GM19395 (cell line): ENCODE measurements at regions not wholly inside any gene's neighbourhood (a gene's known extent, or its start where the extent isn't known, plus 50 kb on each side); places are given as distances from the start of the nearest gene placed in this dataset.
"Not testable (repeated sequence)": the region's sequence is repeated elsewhere in the genome, so short reads cannot be mapped to it uniquely, and the experiment has no call there.

ENCODE experiments used
- ATAC-seq: cut with Tn5 transposase; IDR thresholded peaks from one replicate; pipeline ENCODE4 v1.9.1; 2021; ENCODE audit warnings: mild to moderate bottlenecking, moderate library complexity; ENCODE audit not compliant: unreplicated experiment

DNA sequence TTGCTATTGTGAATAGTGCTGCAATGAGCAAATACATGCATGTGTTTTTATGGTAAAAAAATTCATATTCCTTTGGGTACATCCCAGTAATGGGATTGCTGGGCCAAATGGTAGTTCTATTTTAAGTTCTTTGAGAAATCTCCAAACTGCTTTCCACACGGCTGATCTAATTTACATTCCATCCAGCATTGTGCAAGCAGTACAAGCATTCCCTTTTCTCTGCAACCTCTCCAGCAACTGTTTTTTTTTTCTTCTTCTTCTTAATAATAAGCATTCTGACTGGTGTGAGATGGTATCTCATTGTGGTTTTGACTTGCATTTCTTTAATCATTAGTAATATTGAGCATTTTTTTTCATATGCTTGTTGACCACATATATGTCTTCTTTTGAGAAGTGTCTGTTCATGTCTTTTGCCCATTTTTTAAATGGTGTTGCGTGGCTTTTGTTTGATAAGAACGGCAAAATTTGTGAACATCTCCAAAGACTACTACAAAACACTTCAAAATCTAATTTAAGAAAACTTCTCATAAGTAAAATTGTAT is 136.1 kb upstream of the MYO3A start:
- no peak for ATAC-seq

DNA sequence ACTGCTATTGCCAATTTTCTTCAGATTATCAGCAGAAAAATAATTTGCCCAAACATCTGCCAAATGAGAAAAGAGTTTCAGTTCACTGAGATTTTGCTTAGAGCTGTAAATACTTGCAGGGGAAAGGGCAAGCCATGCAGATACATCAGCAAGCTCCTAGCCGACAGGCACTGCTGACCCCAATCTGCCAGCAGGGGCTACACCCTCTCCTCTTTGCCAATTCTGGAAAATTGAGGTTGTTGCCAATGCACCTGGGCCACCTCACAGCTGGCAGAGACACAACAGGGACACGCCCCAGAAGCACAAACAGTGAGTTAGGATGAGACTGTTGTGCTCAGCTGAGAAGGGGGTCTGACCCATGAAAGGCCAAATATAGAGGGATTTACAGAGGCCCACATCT is 129.5 kb upstream of the MYO3A start:
- ATAC-seq, result no peak

DNA sequence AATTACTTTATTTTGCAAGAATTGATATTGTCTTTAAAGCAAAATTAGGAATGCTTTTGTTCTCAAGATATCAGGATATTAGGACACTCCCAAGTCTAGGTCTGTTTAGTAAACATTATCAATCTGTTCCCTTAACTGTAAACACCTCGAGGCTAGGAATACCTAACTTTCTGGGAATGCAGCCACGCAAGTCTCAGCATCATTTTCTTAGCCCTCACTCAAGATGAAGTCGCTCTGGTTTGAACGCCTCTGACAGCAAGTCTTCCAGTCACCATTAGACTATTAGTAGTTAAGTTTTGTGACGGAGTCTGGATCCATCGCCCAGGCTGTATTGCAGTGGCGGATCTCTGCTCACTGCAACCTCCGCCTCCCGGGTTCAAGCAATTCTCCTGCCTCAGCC is 128.0 kb upstream of the MYO3A start:
- no peak for ATAC-seq

GRCh38 chr10:25808372-25808771 is 125.7 kb upstream of the MYO3A start:
- ATAC-seq, result no peak

- ATAC-seq, result no peak
Observed at GRCh38 chr10:25811052-25811685, 122.9 kb upstream of the MYO3A start.

- ATAC-seq, result no peak
Observed at GRCh38 chr10:25813511-25813910, 120.5 kb upstream of the MYO3A start.

- ATAC-seq, result no peak
Observed at GRCh38 chr10:25815236-25815635, 118.8 kb upstream of the MYO3A start.

- no peak for ATAC-seq
Observed at GRCh38 chr10:25815999-25816768, 117.8 kb upstream of the MYO3A start.

DNA sequence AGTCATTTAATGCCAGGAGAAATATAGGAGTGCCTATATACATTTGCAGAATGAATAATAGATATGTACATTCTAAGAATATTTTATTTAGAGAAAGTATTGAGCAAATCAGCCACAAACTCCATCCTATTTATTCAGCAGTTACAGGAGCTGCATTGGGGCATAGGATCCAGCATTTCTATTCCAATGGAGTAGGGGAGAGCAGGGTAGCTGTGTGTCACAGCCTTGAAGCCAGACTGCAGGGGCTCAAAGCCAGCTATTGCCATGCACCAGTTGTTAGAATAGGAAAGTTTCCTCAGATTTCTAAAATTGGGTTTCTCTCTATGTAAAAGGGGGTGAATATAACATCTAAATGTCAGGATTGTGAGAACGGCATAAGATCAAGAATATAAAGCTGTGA is 116.8 kb upstream of the MYO3A start:
- ATAC-seq, result no peak

GRCh38 chr10:25818751-25819150 is 115.3 kb upstream of the MYO3A start:
- ATAC-seq, result no peak

GRCh38 chr10:25820472-25820871 is 113.6 kb upstream of the MYO3A start:
- no peak for ATAC-seq

GRCh38 chr10:25820874-25821273 is 113.2 kb upstream of the MYO3A start:
- ATAC-seq, result no peak

- ATAC-seq, result no peak
Observed at GRCh38 chr10:25824050-25824449, 110.0 kb upstream of the MYO3A start.

DNA sequence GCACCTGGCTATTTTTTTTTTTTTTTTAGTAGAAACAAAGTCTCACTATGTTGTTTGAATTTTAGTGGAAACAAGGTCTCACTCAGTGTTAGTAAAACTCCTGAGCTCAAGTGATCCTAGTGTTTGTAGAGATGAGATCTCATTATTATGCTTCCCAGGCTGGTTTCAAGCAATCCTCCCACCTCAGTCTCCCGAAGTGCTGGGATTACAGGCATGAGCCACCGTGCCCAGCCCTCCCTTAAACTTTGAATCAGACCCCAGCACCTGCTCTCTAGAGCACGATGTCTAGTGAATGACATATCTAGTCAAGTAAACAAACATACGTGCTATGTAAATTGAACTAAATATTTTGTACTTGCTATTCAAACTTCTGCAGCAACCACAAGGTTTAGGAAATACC is 105.6 kb upstream of the MYO3A start:
- ATAC-seq, result no peak

DNA sequence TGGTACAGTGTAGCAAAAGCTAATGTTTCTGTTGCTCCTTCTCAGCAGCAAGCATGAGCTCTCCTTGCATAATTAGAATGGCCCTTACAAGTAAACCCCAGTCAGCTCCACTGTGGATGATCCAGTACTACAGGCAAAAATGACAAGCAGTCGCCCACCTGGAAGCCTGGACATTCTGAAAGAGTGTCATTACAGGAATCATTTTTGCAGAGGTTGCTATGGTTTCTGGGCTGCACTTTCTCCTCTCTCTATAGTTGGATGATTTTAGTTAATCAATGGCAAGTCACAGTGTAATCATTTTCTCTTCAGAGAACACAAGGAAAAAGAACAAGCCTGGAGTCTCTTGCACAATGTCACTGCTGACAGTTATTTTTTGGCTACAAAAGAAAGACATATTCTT is 102.9 kb upstream of the MYO3A start:
- no peak for ATAC-seq

DNA sequence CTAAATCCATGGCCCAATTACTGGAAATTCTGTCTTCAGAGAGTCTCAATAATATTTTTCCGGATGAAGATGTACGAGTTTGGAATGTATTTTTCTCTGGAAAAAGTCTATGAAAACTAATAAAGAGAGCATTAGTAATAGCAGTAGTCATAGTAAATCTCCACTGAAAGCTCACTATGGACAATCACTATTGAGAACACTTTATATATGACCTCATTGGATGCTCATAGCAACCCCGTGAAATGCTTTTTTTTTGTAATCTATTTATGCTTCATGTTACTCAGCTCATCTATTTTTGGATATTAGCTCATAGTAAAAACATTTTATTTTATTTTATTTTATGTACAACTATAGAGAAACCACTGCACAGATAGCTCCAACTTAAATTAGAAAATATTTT is 94.3 kb upstream of the MYO3A start:
- no peak for ATAC-seq

DNA sequence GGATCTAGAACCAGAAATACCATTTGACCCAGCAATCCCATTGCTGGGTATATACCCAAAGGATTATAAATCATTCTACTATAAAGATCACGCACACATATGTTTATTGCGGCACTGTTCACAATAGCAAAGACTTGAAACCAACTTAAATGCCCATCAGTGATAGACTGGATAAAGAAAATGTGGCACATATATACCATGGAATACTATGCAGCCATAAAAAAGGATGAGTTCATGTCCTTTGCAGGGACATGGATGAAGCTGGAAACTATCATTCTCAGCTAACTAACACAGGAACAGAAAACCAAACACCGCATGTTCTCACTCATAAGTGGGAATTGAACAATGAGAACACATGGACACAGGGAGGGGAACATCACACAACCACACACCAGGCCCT is 93.2 kb upstream of the MYO3A start:
- not testable (repeated sequence) for ATAC-seq

GRCh38 chr10:25842146-25842545 is 91.9 kb upstream of the MYO3A start:
- ATAC-seq, result no peak

- no peak for ATAC-seq
Observed at GRCh38 chr10:25843551-25844170, 90.4 kb upstream of the MYO3A start.

GRCh38 chr10:25844716-25845115 is 89.3 kb upstream of the MYO3A start:
- ATAC-seq, result not testable (repeated sequence)

DNA sequence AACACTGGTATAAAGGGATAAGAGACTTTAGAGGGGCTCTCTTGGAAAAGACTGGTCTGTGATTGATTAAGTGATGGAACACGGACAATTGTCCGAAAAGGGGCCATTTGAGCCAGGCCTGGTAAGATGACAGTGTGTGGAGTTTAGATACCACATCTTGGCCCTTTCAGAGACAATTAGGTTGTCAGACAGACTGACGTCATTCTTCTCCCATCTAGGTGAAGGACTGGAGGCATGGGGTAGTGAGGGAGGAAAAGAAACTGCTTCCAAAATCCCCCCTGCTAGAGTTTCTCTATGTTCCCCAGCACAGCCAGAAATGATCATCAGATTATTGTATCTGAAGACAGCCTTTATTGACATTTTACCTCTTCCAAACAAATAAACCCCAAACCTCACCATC is 84.8 kb upstream of the MYO3A start:
- ATAC-seq, result no peak

GRCh38 chr10:25849988-25850387 is 84.0 kb upstream of the MYO3A start:
- no peak for ATAC-seq
